Ascending aorta (tissue), 2 donors: ENCODE measurements at regions not wholly inside any gene's neighbourhood (a gene's known extent, or its start where the extent isn't known, plus 50 kb on each side); places are given as distances from the start of the nearest gene placed in this dataset.

Source experiments
- DNase-seq, 2 donors: peaks; one replicate each; pipeline ENCODE4 v3.0.0-alpha.2; 2019; ENCODE audit warnings: low spot score in 2 of 2
- H3K27ac ChIP-seq, 2 donors: fragments of 200-600 bp; sonication (generic); one replicate each; pipeline ENCODE4 v1.5.1; 2016 to 2017; ENCODE audit warnings: mild to moderate bottlenecking in 1 of 2
- H3K27me3 ChIP-seq: fragments of 200-600 bp; sonication (generic); one replicate; pipeline ENCODE4 v1.5.1; 2017
- H3K36me3 ChIP-seq, 2 donors: fragments of 200-600 bp; sonication (generic); one replicate each; pipeline ENCODE4 v1.5.1; 2016
- H3K4me1 ChIP-seq, 2 donors: fragments of 200-600 bp; sonication (generic); one replicate each; pipeline ENCODE4 v1.5.1; 2016 to 2017; ENCODE audit warnings: mild to moderate bottlenecking in 1 of 2
- H3K4me3 ChIP-seq, 2 donors: fragments of 200-600 bp; sonication (generic); one replicate each; pipeline ENCODE4 v1.5.1; 2016 to 2017; ENCODE audit warnings: mild to moderate bottlenecking in 1 of 2
- H3K9me3 ChIP-seq, 2 donors: fragments of 200-600 bp; sonication (generic); one replicate each; pipeline ENCODE4 v1.5.1; 2016
- CTCF ChIP-seq, 3 experiments: fragments of 200-600 bp in 2 of 3; fragments of 450-650 bp in 1 of 3; sonication (generic) in 2 of 3; IDR thresholded peaks; one replicate each; pipeline ENCODE4 v1.5.1; 2016 to 2019; ENCODE audit warnings: antibody characterized with exemption in 3 of 3, mild to moderate bottlenecking in 1 of 3, moderate library complexity in 1 of 3
- intact Hi-C: fragments of 100-400 bp; cut with DNase I; formaldehyde crosslinking; loops from one replicate; pipeline ENCODE4 v1.15.1; 2023

- no peak for DNase-seq
- H3K4me3 ChIP-seq: no peak overlapping the region
- no peaks in the 10 kb centered on the region for H3K36me3 ChIP-seq
- H3K4me1 ChIP-seq: no peaks in the 10 kb centered on the region
- no peak for TF ChIP-seq CTCF (IDR thresholded peaks at IDR 0.05)
- no peak overlapping the region for H3K27ac ChIP-seq
- H3K27me3 ChIP-seq: no peaks in the 10 kb centered on the region
- intact Hi-C loops: no loop called here
- no peaks in the 10 kb centered on the region for H3K9me3 ChIP-seq
Observed at GRCh38 chr7:84664626-84665025, 470.0 kb upstream of the SEMA3A start.

DNA sequence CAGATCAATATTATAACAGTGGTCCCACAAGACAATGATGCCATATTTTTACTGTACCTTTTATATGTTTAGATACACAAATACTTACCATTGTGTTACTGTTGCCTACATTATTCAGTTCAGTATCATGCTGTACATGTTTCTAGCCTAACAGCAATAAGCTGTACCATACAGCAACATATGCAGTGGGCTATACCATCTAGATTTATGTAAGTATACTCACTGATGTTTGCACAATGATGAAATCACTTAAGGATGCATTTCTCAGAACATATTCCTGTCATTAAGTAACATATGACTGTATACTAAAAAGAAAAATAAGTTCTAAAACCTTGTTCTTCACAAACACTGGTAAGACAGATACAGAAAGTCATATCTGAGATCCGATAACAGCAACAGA lies 468.6 kb upstream of the SEMA3A start:
- intact Hi-C loops: no loop called here
- peak overlapping the region in 1 of 2 donors; percentile 40 for H3K4me3 ChIP-seq

GRCh38 chr7:84658286-84658685 lies 463.7 kb upstream of the SEMA3A start:
- Histone ChIP-seq H3K4me1 (no peaks in the 10 kb centered on the region), H3K27ac (no peak overlapping the region), H3K36me3 (no peaks in the 10 kb centered on the region), H3K27me3 (no peaks in the 10 kb centered on the region), H3K9me3 (no peaks in the 10 kb centered on the region), H3K4me3 (no peak overlapping the region)
- DNase-seq: no peak
- intact Hi-C loops: no loop called here
- TF ChIP-seq CTCF (IDR thresholded peaks at IDR 0.05): no peak

More for the DNA sequence above, 468.6 kb upstream of the SEMA3A start:
- H3K9me3 ChIP-seq: no peaks in the 10 kb centered on the region
- no peaks in the 10 kb centered on the region for H3K27me3 ChIP-seq
- H3K36me3 ChIP-seq: no peaks in the 10 kb centered on the region
- DNase-seq: no peak
- no peak for TF ChIP-seq CTCF (IDR thresholded peaks at IDR 0.05)
- no peak overlapping the region for H3K27ac ChIP-seq
- no peaks in the 10 kb centered on the region for H3K4me1 ChIP-seq

- no peaks in the 10 kb centered on the region for H3K27me3 ChIP-seq
- no peak for TF ChIP-seq CTCF (IDR thresholded peaks at IDR 0.05)
- no peaks in the 10 kb centered on the region for H3K4me1 ChIP-seq
- no peak overlapping the region for H3K4me3 ChIP-seq
- no peaks in the 10 kb centered on the region for H3K36me3 ChIP-seq
- H3K9me3 ChIP-seq: no peaks in the 10 kb centered on the region
- no peak for DNase-seq
- no peak overlapping the region for H3K27ac ChIP-seq
- intact Hi-C loops: no loop called here
Observed at GRCh38 chr7:84654273-84654672, 459.7 kb upstream of the SEMA3A start.

DNA sequence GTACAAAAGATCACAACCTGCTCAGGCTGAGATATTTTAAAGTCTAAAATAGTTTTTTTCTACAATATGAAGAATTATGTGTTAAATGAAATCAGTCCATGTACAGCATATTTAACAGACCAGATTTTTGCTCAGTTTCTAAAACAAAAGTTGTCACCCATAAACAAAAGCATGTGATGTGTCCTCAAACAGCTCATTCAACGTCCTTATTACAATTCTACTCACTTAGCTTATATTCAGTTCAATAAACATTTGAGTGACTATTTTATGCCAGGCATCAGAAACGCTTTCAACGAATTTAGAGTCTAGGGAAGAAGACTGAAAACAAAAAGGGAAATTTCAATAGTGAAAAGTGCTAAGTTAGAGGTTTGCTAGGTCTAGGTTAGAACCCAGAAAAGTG lies 457.3 kb upstream of the SEMA3A start:
- no peak overlapping the region for H3K4me3 ChIP-seq
- no peaks in the 10 kb centered on the region for H3K9me3 ChIP-seq
- H3K27me3 ChIP-seq: no peaks in the 10 kb centered on the region
- no peak overlapping the region for H3K27ac ChIP-seq
- no peak for TF ChIP-seq CTCF (IDR thresholded peaks at IDR 0.05)
- DNase-seq: no peak
- peaks cover 0 to 6% of the 10 kb centered on the region in 2 donors for H3K4me1 ChIP-seq
- no peaks in the 10 kb centered on the region for H3K36me3 ChIP-seq
- intact Hi-C loops: no loop called here
